Omental fat pad (tissue), 3 donors: ENCODE measurements at regions not wholly inside any gene's neighbourhood (a gene's known extent, or its start where the extent isn't known, plus 50 kb on each side); places are given as distances from the start of the nearest gene placed in this dataset.

Experiments
- ATAC-seq: fragments of 150-250 bp; one replicate; pipeline ENCODE4 v1.9.1; 2016; ENCODE audit warnings: mild to moderate bottlenecking, moderate library complexity; ENCODE audit not compliant: low FRiP score
- DNase-seq: peaks from one replicate; pipeline ENCODE4 v3.0.0-alpha.2; 2019; ENCODE audit warnings: low spot score
- TF ChIP-seq, protein P1 (sequence below), 3 donors: fragments of 450-650 bp; IDR thresholded peaks; one replicate each; pipeline ENCODE4 v1.5.1; 2016 to 2017; ENCODE audit warnings: antibody characterized with exemption in 3 of 3, mild to moderate bottlenecking in 3 of 3, moderate library complexity in 2 of 3

DNA sequence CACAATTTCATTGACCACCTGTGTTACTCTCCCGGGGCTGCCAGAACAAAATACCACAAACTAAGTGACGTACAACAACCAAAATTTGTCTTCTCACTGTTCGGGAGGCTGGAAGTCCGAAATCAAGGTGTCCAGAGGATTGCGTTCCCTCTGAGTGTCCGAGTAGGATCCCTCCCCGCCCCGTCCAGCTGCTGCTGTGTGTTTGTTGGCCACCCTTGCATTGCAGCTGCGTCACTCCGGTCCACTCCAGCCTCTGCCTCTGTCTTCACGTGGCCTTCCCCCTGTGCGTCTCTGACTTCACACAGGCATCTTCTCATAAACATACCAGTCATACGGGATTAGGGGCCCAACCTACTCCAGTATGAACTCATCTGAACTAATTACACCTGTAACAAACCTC, 251.8 kb upstream of the SMIM21 start:
- ATAC-seq = no peak
- TF ChIP-seq, protein P1, sequence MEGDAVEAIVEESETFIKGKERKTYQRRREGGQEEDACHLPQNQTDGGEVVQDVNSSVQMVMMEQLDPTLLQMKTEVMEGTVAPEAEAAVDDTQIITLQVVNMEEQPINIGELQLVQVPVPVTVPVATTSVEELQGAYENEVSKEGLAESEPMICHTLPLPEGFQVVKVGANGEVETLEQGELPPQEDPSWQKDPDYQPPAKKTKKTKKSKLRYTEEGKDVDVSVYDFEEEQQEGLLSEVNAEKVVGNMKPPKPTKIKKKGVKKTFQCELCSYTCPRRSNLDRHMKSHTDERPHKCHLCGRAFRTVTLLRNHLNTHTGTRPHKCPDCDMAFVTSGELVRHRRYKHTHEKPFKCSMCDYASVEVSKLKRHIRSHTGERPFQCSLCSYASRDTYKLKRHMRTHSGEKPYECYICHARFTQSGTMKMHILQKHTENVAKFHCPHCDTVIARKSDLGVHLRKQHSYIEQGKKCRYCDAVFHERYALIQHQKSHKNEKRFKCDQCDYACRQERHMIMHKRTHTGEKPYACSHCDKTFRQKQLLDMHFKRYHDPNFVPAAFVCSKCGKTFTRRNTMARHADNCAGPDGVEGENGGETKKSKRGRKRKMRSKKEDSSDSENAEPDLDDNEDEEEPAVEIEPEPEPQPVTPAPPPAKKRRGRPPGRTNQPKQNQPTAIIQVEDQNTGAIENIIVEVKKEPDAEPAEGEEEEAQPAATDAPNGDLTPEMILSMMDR (IDR thresholded peaks at IDR 0.05) = no peak
- no peak for DNase-seq

DNA sequence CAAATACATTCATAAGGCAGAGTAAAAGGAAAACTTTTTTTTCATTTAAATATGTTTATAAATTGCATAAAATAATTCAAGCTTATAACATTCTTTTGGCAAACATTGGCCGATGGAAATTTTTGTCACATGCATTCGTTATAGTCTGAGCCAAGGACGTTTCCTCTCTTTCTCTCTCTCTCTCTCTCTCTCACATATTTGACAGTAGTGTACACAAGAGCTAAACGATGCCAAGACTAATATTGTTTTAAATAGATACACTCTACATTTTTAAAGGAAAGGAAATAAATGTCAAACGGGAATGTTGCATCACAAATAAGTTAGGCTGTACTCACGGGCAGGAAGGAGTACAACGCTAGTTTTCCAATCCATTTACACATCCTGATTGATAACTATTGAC, 251.1 kb upstream of the SMIM21 start:
- DNase-seq = no peak
- TF ChIP-seq, protein P1 (IDR thresholded peaks at IDR 0.05) = no peak
- no peak for ATAC-seq

DNA sequence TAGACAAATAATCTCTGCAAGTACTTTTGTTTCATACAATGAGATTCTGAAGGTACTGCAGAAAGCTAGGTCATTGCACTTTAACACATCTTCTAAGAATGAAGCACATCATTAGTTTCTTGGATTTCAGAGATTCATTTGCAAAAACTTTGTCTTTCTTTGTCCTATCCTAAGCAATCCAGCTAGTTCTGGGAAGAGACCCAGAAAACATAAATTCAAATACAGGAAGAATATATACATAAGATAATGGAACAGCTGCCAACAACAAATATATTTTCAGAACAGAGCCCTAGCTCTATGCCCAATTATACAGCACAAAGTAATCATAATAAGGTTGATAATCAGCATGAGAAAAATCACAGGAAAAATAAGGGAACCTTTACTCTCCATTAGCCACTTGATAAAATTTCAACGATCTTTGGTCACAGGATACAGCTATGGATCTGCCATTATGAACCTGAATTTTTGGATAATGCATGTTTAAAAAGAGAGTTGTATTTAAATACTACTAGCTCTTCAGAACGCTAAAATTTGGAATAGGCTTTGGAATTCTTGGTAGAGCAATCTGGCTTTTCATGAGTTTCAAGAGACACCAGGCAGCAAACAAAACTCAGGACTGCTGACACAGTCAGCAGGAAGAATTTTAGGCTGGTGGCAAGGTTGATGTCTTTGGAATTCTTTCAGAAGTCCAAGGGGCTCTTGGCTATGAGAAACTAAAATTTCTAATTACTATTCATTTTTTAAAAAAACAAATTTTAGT, 250.4 kb upstream of the SMIM21 start:
- TF ChIP-seq, protein P1 (IDR thresholded peaks at IDR 0.05) = no peak
- DNase-seq (no peak), ATAC-seq (no peak)

DNA sequence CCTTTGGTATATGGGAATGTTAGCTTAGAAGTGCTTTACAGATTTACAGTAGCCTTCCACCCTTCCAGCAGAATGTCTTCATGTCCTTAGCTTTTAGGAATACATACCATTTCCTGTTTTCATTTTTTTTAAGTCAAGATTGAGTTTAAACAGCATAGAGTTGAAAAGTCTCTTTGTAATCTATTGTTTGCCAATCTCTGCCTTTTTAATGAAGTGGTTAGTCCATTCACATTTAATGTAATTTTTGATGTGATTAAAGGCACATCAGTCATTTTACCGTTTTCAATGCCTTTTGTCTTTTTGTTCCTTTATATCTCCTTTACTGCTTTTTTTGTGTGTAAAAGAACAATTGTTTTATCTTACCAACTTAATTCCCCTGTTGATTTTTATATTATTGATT, 233.4 kb upstream of the SMIM21 start:
- ATAC-seq (no peak), DNase-seq (no peak)
- TF ChIP-seq, protein P1 (IDR thresholded peaks at IDR 0.05) = no peak

DNA sequence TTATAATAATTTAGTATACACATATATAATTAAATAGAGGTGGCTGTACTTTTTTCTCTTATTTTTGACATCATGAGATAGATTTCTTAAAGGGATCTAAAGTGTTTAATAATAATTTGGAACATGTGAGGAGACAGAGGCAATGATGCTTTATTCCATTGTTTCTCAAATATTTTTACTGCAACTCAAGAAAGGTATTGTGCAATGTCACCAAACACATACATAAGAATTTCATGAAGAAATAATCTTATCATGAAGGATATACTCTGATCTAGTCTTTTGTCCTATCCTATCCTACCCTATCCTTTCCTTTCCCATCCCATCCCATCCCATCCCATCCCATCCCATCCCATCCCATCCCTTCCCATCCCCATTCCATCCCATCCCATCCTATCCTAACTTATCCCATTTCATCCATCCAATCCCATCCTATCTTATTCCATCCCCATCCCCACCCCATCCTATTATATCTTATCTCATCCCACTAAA, 232.1 kb upstream of the SMIM21 start:
- ATAC-seq (no peak), DNase-seq (no peak)
- TF ChIP-seq, protein P1 (IDR thresholded peaks at IDR 0.05) = no peak

DNA sequence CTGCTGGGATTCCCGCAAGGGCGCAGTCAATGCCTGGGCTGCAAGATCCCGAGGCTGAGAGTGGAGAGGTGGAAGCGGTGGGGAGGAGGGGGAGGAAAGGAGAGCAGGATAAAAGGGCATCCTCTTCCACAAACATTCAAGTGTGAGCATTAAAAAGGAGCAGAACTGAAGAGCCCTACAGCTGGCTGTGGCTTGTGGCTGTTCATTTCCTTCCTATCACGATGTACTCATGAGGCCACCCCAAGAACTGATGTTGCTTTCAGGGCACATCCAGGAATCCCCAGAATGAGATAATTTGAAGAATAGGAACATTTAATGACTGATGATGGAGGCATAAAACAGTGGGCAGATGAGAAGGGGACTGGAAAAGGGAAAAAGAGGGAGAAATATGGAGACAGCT, 230.8 kb upstream of the SMIM21 start:
- TF ChIP-seq, protein P1 (IDR thresholded peaks at IDR 0.05) = no peak
- ATAC-seq = no peak

More for the DNA sequence above, 230.8 kb upstream of the SMIM21 start:
- DNase-seq = no peak
